ENCODE measurements at regions not wholly inside any gene's neighbourhood (a gene's known extent, or its start where the extent isn't known, plus 50 kb on each side); places are given as distances from the start of the nearest gene placed in this dataset.

- DNase-seq: no peak
These were observed 89.0 kb downstream of the MXRA5 start for GRCh38 chrX:3257471-3257870.

- no peak for DNase-seq
These were observed 89.6 kb downstream of the MXRA5 start for GRCh38 chrX:3256868-3257267.

GRCh38 chrX:3252744-3253143, 93.7 kb downstream of the MXRA5 start:
- DNase-seq: peak; percentile 45

GRCh38 chrX:3250966-3251365, 95.5 kb downstream of the MXRA5 start:
- no peak for DNase-seq

GRCh38 chrX:3244955-3245354, 101.5 kb downstream of the MXRA5 start:
- peak; percentile 1 for DNase-seq

GRCh38 chrX:3244203-3244743, 102.2 kb downstream of the MXRA5 start:
- no peak for DNase-seq

GRCh38 chrX:3232262-3232923, 114.1 kb downstream of the MXRA5 start:
- DNase-seq: no peak

- DNase-seq: no peak
These were observed 114.7 kb downstream of the MXRA5 start for GRCh38 chrX:3231766-3232165.

- no peak for DNase-seq
These were observed 116.0 kb downstream of the MXRA5 start for GRCh38 chrX:3230496-3230895.

GRCh38 chrX:3227526-3227925, 118.9 kb downstream of the MXRA5 start:
- no peak for DNase-seq

GRCh38 chrX:3226087-3226486, 120.4 kb downstream of the MXRA5 start:
- DNase-seq: no peak

- DNase-seq: no peak
These were observed 124.8 kb downstream of the MXRA5 start for GRCh38 chrX:3221643-3222042.

- no peak for DNase-seq
These were observed 126.8 kb downstream of the MXRA5 start for GRCh38 chrX:3219667-3220066.

- DNase-seq: no peak
These were observed 127.2 kb downstream of the MXRA5 start for GRCh38 chrX:3219231-3219630.

GRCh38 chrX:3218442-3218841, 128.0 kb downstream of the MXRA5 start:
- no peak for DNase-seq

GRCh38 chrX:3216581-3217180, 129.8 kb downstream of the MXRA5 start:
- DNase-seq: no peak

GRCh38 chrX:3215249-3215648, 131.2 kb downstream of the MXRA5 start:
- peak; percentile 3 for DNase-seq

- DNase-seq: no peak
These were observed 140.1 kb downstream of the MXRA5 start for GRCh38 chrX:3206314-3206713.

GRCh38 chrX:3204606-3205005, 141.8 kb downstream of the MXRA5 start:
- no peak for DNase-seq

GRCh38 chrX:3195845-3196244, 150.6 kb downstream of the MXRA5 start:
- DNase-seq: no peak

GRCh38 chrX:3192835-3193234, 151.6 kb downstream of the ARSF start:
- DNase-seq: no peak

- no peak for DNase-seq
These were observed 150.5 kb downstream of the ARSF start for GRCh38 chrX:3191796-3192195.

- DNase-seq: no peak
These were observed 149.9 kb downstream of the ARSF start for GRCh38 chrX:3191201-3191600.

GRCh38 chrX:3184176-3184930, 143.1 kb downstream of the ARSF start:
- DNase-seq: no peak
